CD4-positive, alpha-beta T cell (primary cell): ENCODE measurements at regions not wholly inside any gene's neighbourhood (a gene's known extent, or its start where the extent isn't known, plus 50 kb on each side); places are given as distances from the start of the nearest gene placed in this dataset.

Experiments
- ATAC-seq: fragments of 200-7000 bp; cut with Tn5 transposase; one replicate; pipeline ENCODE4 v1.10.0; 2022; ENCODE audit warnings: mild to moderate bottlenecking; ENCODE audit not compliant: poor library complexity
- CTCF ChIA-PET: fragments of 350-600 bp; sonication (Branson Sonifier 250); formaldehyde crosslinking; loops from one replicate; lab custom pipeline; 2021; ENCODE audit warnings: antibody characterized with exemption, inconsistent platforms; lab: Charles Lee
- POLR2A ChIA-PET: fragments of 350-600 bp; sonication (Branson Sonifier 250); formaldehyde crosslinking; loops from one replicate; lab custom pipeline; 2021; ENCODE audit warnings: antibody characterized with exemption, inconsistent platforms; lab: Charles Lee
- DNase-seq, 14 experiments: peaks; one replicate each; pipeline ENCODE4 v3.0.0-alpha.2; 2013 to 2020; ENCODE audit warnings: mixed read lengths in 2 of 14
- H3K27ac ChIP-seq, 2 donors: one replicate each; pipeline versions ENCODE4 v1.5.1 to v1.7.0; 2013; ENCODE audit warnings: low read length in 2 of 2, low read depth in 1 of 2, mild to moderate bottlenecking in 1 of 2
- H3K27me3 ChIP-seq, 2 experiments: 1 replicate in 1 of 2; 2 replicates in 1 of 2; pipeline versions ENCODE4 v1.6.1 to v1.7.0; 2013; ENCODE audit warnings: low read length in 2 of 2, control low read depth in 1 of 2, mild to moderate bottlenecking in 1 of 2, moderate library complexity in 1 of 2; ENCODE audit not compliant: insufficient read depth in 2 of 2, control insufficient read depth in 1 of 2
- H3K36me3 ChIP-seq: one replicate; pipeline ENCODE4 v1.6.1; 2013; ENCODE audit warnings: low read length, control low read depth; ENCODE audit not compliant: insufficient read depth
- H3K4me1 ChIP-seq: one replicate; pipeline ENCODE4 v1.6.1; 2013; ENCODE audit warnings: low read length, control low read depth; ENCODE audit not compliant: insufficient read depth
- H3K4me3 ChIP-seq: one replicate; pipeline ENCODE4 v1.5.1; 2013; ENCODE audit warnings: mild to moderate bottlenecking, low read length, moderate library complexity
- H3K9me3 ChIP-seq, 2 experiments: 1 replicate in 1 of 2; 2 replicates in 1 of 2; pipeline versions ENCODE4 v1.6.1 to v1.7.0; 2013; ENCODE audit warnings: low read length in 2 of 2, mild to moderate bottlenecking in 2 of 2, control low read depth in 1 of 2, moderate library complexity in 1 of 2; ENCODE audit not compliant: control insufficient read depth in 1 of 2, insufficient read depth in 1 of 2
- H3K27ac Mint-ChIP-seq: one replicate; pipeline ENCODE4 v1.8.0; 2020; ENCODE audit warnings: mixed read lengths
- H3K27me3 Mint-ChIP-seq: one replicate; pipeline ENCODE4 v1.8.0; 2021; ENCODE audit warnings: mixed read lengths
- H3K36me3 Mint-ChIP-seq: one replicate; pipeline ENCODE4 v1.8.0; 2021; ENCODE audit warnings: low read depth, mixed read lengths
- H3K4me1 Mint-ChIP-seq: one replicate; pipeline ENCODE4 v1.8.0; 2021; ENCODE audit warnings: low read depth, mixed read lengths
- H3K4me3 Mint-ChIP-seq: one replicate; pipeline ENCODE4 v1.8.0; 2020; ENCODE audit warnings: mild to moderate bottlenecking, mixed read lengths
- H3K9me3 Mint-ChIP-seq: one replicate; pipeline ENCODE4 v1.8.0; 2020; ENCODE audit warnings: mixed read lengths
- CTCF ChIP-seq: fragments of 200-600 bp; IDR thresholded peaks from one replicate; pipeline ENCODE4 v1.8.0; 2022; ENCODE audit warnings: antibody characterized with exemption, mild to moderate bottlenecking
- intact Hi-C, 2 experiments: fragments of 100-400 bp; cut with DNase I in 1 of 2; cut with micrococcal nuclease in 1 of 2; formaldehyde crosslinking; loops; one replicate each; pipeline versions ENCODE4 v1.15.1 to v1.9.0; 2023 to 2025; cut with DNase I, micrococcal nuclease

GRCh38 chr3:41148478-41148877 lies 50.8 kb upstream of the CTNNB1 start:
- no peak for DNase-seq
- no peak for ATAC-seq
- no peaks in the 10 kb centered on the region for H3K4me1 Mint-ChIP-seq
- intact Hi-C loops: no loop called here
- TF ChIP-seq CTCF: no peak
- H3K27ac Mint-ChIP-seq: no peak overlapping the region
- H3K9me3 Mint-ChIP-seq: peaks cover 7% of the 10 kb centered on the region
- no peak overlapping the region for H3K4me3 Mint-ChIP-seq
- Histone ChIP-seq H3K4me3 (no peak overlapping the region), H3K36me3 (no peaks in the 10 kb centered on the region), H3K9me3 (no peaks in the 10 kb centered on the region), H3K27ac (no peak overlapping the region), H3K27me3 (peaks cover 0 to 4% of the 10 kb centered on the region in 2 experiments), H3K4me1 (no peaks in the 10 kb centered on the region)
- no peaks in the 10 kb centered on the region for H3K36me3 Mint-ChIP-seq
- CTCF ChIA-PET: no interaction called here
- H3K27me3 Mint-ChIP-seq: no peaks in the 10 kb centered on the region
- POLR2A ChIA-PET: no interaction called here

GRCh38 chr3:41148901-41149300 lies 50.4 kb upstream of the CTNNB1 start:
- H3K4me3 ChIP-seq: no peak overlapping the region
- H3K27me3 ChIP-seq: peaks cover 0 to 4% of the 10 kb centered on the region in 2 experiments
- H3K4me1 Mint-ChIP-seq: no peaks in the 10 kb centered on the region
- no peaks in the 10 kb centered on the region for H3K36me3 Mint-ChIP-seq
- H3K27ac ChIP-seq: no peak overlapping the region
- no peaks in the 10 kb centered on the region for H3K9me3 ChIP-seq
- intact Hi-C loops: no loop called here
- DNase-seq (no peak), ATAC-seq (no peak)
- POLR2A ChIA-PET: no interaction called here
- peaks cover 7% of the 10 kb centered on the region for H3K9me3 Mint-ChIP-seq
- H3K27me3 Mint-ChIP-seq: no peaks in the 10 kb centered on the region
- no peaks in the 10 kb centered on the region for H3K36me3 ChIP-seq
- H3K4me1 ChIP-seq: no peaks in the 10 kb centered on the region
- H3K27ac Mint-ChIP-seq: no peak overlapping the region
- no peak for TF ChIP-seq CTCF
- CTCF ChIA-PET: no interaction called here
- no peak overlapping the region for H3K4me3 Mint-ChIP-seq
